ENCODE measurements at regions not wholly inside any gene's neighbourhood (a gene's known extent, or its start where the extent isn't known, plus 50 kb on each side); places are given as distances from the start of the nearest gene placed in this dataset.

DNA sequence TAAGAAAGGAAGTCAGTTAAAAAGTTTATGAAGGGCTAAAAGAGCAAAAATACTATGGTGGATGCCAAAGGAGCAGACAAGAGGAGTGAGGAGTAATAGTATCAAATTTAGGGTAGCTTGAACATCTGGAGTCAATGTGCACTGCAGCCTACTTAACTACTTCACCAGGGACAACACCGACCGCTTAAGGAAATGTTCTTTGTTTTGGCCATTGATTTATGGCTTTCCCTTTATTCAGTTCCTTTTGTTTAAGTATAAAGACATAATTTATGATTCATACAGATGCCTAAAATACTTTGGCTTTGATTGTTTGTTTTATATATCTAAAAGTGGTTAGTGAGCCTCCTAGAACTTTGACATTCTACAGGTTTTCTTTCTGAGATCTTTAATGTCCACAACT lies 276.3 kb upstream of the PRR20A start (continued):
- TF ChIP-seq, protein P1, sequence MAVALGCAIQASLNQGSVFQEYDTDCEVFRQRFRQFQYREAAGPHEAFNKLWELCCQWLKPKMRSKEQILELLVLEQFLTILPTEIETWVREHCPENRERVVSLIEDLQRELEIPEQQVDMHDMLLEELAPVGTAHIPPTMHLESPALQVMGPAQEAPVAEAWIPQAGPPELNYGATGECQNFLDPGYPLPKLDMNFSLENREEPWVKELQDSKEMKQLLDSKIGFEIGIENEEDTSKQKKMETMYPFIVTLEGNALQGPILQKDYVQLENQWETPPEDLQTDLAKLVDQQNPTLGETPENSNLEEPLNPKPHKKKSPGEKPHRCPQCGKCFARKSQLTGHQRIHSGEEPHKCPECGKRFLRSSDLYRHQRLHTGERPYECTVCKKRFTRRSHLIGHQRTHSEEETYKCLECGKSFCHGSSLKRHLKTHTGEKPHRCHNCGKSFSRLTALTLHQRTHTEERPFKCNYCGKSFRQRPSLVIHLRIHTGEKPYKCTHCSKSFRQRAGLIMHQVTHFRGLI (tag by site-specific recombination; IDR thresholded peaks at IDR 0.05): no peak
- TF ChIP-seq ZNF664 (tag by site-specific recombination; IDR thresholded peaks at IDR 0.05) (no peak), ZNF133 (tag by site-specific recombination; IDR thresholded peaks at IDR 0.05) (no peak), ZBTB17 (tag by site-specific recombination; IDR thresholded peaks at IDR 0.05) (no peak), SETDB1 (IDR thresholded peaks at IDR 0.05; ENCODE audit: insufficient read length, low read length) (no peak), ZNF596 (tag by site-specific recombination; IDR thresholded peaks at IDR 0.05) (no peak)

DNA sequence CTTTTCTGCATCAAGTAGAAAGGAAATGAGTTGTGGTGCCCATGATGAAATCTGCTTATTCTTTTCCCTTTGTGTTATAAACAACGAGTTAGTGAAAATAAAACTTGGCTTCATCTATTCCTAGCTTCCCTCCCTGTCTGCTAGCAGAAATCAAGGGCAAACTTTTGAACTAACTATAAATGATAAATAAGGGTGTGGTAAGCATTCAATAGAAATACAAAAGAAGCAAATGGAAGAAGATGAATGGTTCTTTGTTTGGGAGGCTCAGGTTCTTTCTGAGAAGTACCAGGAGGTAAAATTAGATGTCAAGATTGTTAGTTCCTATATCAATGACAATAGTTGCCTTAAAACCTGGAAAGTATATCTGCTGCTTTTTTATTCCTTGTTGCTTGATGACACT lies 275.3 kb upstream of the PRR20A start:
- no peak overlapping the region for H3K4me3 ChIP-seq (ENCODE audit: low read depth, low read length)
- H3K4me1 ChIP-seq (ENCODE audit: control insufficient read depth, insufficient read depth, low read length): no peaks in the 10 kb centered on the region
- TF ChIP-seq BCL11B (tag by site-specific recombination; IDR thresholded peaks at IDR 0.05; ENCODE audit: low read depth): no peak
- TF ChIP-seq, protein P2, sequence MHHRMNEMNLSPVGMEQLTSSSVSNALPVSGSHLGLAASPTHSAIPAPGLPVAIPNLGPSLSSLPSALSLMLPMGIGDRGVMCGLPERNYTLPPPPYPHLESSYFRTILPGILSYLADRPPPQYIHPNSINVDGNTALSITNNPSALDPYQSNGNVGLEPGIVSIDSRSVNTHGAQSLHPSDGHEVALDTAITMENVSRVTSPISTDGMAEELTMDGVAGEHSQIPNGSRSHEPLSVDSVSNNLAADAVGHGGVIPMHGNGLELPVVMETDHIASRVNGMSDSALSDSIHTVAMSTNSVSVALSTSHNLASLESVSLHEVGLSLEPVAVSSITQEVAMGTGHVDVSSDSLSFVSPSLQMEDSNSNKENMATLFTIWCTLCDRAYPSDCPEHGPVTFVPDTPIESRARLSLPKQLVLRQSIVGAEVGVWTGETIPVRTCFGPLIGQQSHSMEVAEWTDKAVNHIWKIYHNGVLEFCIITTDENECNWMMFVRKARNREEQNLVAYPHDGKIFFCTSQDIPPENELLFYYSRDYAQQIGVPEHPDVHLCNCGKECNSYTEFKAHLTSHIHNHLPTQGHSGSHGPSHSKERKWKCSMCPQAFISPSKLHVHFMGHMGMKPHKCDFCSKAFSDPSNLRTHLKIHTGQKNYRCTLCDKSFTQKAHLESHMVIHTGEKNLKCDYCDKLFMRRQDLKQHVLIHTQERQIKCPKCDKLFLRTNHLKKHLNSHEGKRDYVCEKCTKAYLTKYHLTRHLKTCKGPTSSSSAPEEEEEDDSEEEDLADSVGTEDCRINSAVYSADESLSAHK (tag by site-specific recombination; IDR thresholded peaks at IDR 0.05): no peak
- no peak for TF ChIP-seq ZNF211 (tag by site-specific recombination; IDR thresholded peaks at IDR 0.05; ENCODE audit: low read depth)
- TF ChIP-seq, protein P3, sequence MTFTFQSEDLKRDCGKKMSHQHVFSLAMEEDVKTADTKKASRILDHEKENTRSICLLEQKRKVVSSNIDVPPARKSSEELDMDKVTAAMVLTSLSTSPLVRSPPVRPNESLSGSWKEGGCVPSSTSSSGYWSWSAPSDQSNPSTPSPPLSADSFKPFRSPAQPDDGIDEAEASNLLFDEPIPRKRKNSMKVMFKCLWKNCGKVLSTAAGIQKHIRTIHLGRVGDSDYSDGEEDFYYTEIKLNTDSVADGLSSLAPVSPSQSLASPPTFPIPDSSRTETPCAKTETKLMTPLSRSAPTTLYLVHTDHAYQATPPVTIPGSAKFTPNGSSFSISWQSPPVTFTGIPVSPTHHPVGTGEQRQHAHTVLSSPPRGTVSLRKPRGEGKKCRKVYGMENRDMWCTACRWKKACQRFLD (tag by site-specific recombination; IDR thresholded peaks at IDR 0.05): no peak
- TF ChIP-seq ZNF138 (tag by site-specific recombination; IDR thresholded peaks at IDR 0.05; ENCODE audit: borderline replicate concordance): no peak
- TF ChIP-seq, protein P4, sequence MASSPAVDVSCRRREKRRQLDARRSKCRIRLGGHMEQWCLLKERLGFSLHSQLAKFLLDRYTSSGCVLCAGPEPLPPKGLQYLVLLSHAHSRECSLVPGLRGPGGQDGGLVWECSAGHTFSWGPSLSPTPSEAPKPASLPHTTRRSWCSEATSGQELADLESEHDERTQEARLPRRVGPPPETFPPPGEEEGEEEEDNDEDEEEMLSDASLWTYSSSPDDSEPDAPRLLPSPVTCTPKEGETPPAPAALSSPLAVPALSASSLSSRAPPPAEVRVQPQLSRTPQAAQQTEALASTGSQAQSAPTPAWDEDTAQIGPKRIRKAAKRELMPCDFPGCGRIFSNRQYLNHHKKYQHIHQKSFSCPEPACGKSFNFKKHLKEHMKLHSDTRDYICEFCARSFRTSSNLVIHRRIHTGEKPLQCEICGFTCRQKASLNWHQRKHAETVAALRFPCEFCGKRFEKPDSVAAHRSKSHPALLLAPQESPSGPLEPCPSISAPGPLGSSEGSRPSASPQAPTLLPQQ (tag by site-specific recombination; IDR thresholded peaks at IDR 0.05): no peak
- no peak for TF ChIP-seq ZNF202 (tag by site-specific recombination; IDR thresholded peaks at IDR 0.05; ENCODE audit: borderline replicate concordance)
- no peak for TF ChIP-seq ZNF266 (tag by site-specific recombination; IDR thresholded peaks at IDR 0.05; ENCODE audit: low read depth)
- TF ChIP-seq, protein P5, sequence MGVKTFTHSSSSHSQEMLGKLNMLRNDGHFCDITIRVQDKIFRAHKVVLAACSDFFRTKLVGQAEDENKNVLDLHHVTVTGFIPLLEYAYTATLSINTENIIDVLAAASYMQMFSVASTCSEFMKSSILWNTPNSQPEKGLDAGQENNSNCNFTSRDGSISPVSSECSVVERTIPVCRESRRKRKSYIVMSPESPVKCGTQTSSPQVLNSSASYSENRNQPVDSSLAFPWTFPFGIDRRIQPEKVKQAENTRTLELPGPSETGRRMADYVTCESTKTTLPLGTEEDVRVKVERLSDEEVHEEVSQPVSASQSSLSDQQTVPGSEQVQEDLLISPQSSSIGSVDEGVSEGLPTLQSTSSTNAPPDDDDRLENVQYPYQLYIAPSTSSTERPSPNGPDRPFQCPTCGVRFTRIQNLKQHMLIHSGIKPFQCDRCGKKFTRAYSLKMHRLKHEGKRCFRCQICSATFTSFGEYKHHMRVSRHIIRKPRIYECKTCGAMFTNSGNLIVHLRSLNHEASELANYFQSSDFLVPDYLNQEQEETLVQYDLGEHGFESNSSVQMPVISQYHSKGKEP (tag by site-specific recombination; IDR thresholded peaks at IDR 0.05): no peak
- no peak for TF ChIP-seq ZNF112 (tag by site-specific recombination; IDR thresholded peaks at IDR 0.05)
- TF ChIP-seq, protein P6, sequence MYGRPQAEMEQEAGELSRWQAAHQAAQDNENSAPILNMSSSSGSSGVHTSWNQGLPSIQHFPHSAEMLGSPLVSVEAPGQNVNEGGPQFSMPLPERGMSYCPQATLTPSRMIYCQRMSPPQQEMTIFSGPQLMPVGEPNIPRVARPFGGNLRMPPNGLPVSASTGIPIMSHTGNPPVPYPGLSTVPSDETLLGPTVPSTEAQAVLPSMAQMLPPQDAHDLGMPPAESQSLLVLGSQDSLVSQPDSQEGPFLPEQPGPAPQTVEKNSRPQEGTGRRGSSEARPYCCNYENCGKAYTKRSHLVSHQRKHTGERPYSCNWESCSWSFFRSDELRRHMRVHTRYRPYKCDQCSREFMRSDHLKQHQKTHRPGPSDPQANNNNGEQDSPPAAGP (tag by site-specific recombination; IDR thresholded peaks at IDR 0.05): no peak
- no peak for TF ChIP-seq ZNF175 (tag by site-specific recombination; IDR thresholded peaks at IDR 0.05)
- TF ChIP-seq, protein P7, sequence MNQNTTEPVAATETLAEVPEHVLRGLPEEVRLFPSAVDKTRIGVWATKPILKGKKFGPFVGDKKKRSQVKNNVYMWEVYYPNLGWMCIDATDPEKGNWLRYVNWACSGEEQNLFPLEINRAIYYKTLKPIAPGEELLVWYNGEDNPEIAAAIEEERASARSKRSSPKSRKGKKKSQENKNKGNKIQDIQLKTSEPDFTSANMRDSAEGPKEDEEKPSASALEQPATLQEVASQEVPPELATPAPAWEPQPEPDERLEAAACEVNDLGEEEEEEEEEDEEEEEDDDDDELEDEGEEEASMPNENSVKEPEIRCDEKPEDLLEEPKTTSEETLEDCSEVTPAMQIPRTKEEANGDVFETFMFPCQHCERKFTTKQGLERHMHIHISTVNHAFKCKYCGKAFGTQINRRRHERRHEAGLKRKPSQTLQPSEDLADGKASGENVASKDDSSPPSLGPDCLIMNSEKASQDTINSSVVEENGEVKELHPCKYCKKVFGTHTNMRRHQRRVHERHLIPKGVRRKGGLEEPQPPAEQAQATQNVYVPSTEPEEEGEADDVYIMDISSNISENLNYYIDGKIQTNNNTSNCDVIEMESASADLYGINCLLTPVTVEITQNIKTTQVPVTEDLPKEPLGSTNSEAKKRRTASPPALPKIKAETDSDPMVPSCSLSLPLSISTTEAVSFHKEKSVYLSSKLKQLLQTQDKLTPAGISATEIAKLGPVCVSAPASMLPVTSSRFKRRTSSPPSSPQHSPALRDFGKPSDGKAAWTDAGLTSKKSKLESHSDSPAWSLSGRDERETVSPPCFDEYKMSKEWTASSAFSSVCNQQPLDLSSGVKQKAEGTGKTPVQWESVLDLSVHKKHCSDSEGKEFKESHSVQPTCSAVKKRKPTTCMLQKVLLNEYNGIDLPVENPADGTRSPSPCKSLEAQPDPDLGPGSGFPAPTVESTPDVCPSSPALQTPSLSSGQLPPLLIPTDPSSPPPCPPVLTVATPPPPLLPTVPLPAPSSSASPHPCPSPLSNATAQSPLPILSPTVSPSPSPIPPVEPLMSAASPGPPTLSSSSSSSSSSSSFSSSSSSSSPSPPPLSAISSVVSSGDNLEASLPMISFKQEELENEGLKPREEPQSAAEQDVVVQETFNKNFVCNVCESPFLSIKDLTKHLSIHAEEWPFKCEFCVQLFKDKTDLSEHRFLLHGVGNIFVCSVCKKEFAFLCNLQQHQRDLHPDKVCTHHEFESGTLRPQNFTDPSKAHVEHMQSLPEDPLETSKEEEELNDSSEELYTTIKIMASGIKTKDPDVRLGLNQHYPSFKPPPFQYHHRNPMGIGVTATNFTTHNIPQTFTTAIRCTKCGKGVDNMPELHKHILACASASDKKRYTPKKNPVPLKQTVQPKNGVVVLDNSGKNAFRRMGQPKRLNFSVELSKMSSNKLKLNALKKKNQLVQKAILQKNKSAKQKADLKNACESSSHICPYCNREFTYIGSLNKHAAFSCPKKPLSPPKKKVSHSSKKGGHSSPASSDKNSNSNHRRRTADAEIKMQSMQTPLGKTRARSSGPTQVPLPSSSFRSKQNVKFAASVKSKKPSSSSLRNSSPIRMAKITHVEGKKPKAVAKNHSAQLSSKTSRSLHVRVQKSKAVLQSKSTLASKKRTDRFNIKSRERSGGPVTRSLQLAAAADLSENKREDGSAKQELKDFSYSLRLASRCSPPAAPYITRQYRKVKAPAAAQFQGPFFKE (tag by site-specific recombination; IDR thresholded peaks at IDR 0.05; ENCODE audit: borderline replicate concordance): no peak
- H3K27ac ChIP-seq (ENCODE audit: extremely low read depth, low read depth, low read length): no peak overlapping the region
- CTCF ChIA-PET: no interaction called here
- POLR2A ChIA-PET: no interaction called here
- H3K9me3 ChIP-seq (ENCODE audit: control insufficient read depth, insufficient read depth, low read depth, low read length): no peaks in the 10 kb centered on the region
- no peaks in the 10 kb centered on the region for H3K36me3 ChIP-seq (ENCODE audit: control insufficient read depth in 2 of 2, insufficient read depth in 1 of 2, low read length in 2 of 2)
